Panc1 (cell line): ENCODE measurements at regions not wholly inside any gene's neighbourhood (a gene's known extent, or its start where the extent isn't known, plus 50 kb on each side); places are given as distances from the start of the nearest gene placed in this dataset.
"Not testable (repeated sequence)": the region's sequence is repeated elsewhere in the genome, so short reads cannot be mapped to it uniquely, and the experiment has no call there.

Experiments
- ATAC-seq: fragments of 200-7000 bp; cut with Tn5 transposase; 2 replicates; pipeline ENCODE4 v1.9.1; 2020; ENCODE audit warnings: mild to moderate bottlenecking, moderate library complexity
- BruUV-seq: library from RNA; stranded (reverse); fragments of 400-500 nt; replicated peaks from 2 replicates; lab custom pipeline; 2021; lab: Mats Ljungman, UMichigan
- CTCF ChIA-PET: fragments of 300-600 bp; sonication (Branson Sonifier 250); formaldehyde crosslinking; loops from one replicate; lab custom pipeline; 2022; ENCODE audit warnings: antibody characterized with exemption; lab: Charles Lee
- POLR2A ChIA-PET: fragments of 300-600 bp; sonication (Branson Sonifier 250); formaldehyde crosslinking; loops from one replicate; lab custom pipeline; 2022; ENCODE audit warnings: antibody characterized with exemption; lab: Charles Lee
- DNase-seq: peaks from one replicate; pipeline ENCODE4 v3.0.0-alpha.2; 2010; ENCODE audit warnings: low read depth, low spot score
- H3K27ac ChIP-seq: 2 replicates; pipeline ENCODE4 v1.5.1; 2011; ENCODE audit warnings: mild to moderate bottlenecking, low read length, inconsistent platforms
- H3K27me3 ChIP-seq: fragments of 200-500 bp; sonication (Bioruptor generic); 2 replicates; pipeline ENCODE4 v1.6.0; 2014; ENCODE audit warnings: low read length, inconsistent platforms; ENCODE audit not compliant: control insufficient read depth, insufficient read depth
- H3K36me3 ChIP-seq: fragments of 200-500 bp; sonication (Bioruptor generic); 2 replicates; pipeline ENCODE4 v1.5.1; 2014; ENCODE audit warnings: inconsistent platforms, mild to moderate bottlenecking, low read length, moderate library complexity; ENCODE audit not compliant: control insufficient read depth, insufficient read depth
- H3K4me1 ChIP-seq: 2 replicates; pipeline ENCODE4 v1.5.1; 2011; ENCODE audit warnings: inconsistent platforms, mild to moderate bottlenecking, low read length, moderate library complexity; ENCODE audit not compliant: control insufficient read depth, insufficient read depth
- H3K4me3 ChIP-seq, 2 experiments: 2 replicates each; pipeline ENCODE4 v1.5.1; 2011 to 2012; ENCODE audit warnings: low read depth in 2 of 2, low read length in 2 of 2, mild to moderate bottlenecking in 2 of 2, inconsistent platforms in 1 of 2, moderate library complexity in 1 of 2
- H3K9me3 ChIP-seq: fragments of 200-500 bp; sonication (Bioruptor generic); 2 replicates; pipeline ENCODE4 v1.5.1; 2014; ENCODE audit warnings: low read depth, mild to moderate bottlenecking, inconsistent platforms, low read length, moderate library complexity; ENCODE audit not compliant: control insufficient read depth, insufficient read depth
- in situ Hi-C: cut with HindIII; loops from 2 replicates; pipeline ENCODE4 v1.10.0; 2016; ENCODE audit warnings: low sequenced_read_pairs, low pct_unique_long_range_greater_than_20kb
- intact Hi-C: fragments of 100-400 bp; cut with micrococcal nuclease; formaldehyde crosslinking; loops from one replicate; pipeline ENCODE4 v1.10.0; 2022; ENCODE audit not compliant: unreplicated experiment

DNA sequence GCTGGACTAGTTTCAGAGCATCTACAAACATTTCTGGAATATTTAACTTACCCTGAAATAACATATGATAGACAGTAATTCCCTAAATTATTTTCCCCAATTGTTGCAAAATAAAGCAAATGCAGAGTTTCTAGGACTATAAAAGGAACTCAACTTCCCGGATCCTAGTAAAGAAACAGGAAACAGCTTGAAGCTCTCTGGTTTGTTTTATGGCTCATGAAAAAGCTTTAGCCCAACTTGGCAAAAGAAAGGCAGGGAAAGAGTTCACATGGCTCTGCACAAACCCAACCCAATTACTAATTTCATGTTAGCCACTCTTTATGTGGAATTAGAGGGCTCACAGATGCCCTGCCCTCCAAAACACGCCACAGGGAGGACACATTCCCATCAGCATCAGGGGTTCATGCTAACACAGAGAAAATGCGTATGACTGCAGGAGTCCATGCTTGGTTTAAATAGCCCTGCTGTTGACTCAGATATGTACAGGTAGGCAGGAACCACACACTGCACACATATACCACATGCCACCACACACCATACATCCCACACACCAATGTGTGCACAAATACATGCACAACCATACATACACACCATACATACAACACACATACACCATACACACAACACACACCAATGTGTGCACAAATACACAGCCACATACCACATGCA lies 81.2 kb upstream of the FBXO28 start:
- intact Hi-C loops, H3K4me3 ChIP-seq, H3K36me3 ChIP-seq, CTCF ChIA-PET, H3K27me3 ChIP-seq, H3K27ac ChIP-seq, POLR2A ChIA-PET, DNase-seq, BruUV-seq, H3K4me1 ChIP-seq, in situ Hi-C loops, ATAC-seq, H3K9me3 ChIP-seq: not testable (repeated sequence)

DNA sequence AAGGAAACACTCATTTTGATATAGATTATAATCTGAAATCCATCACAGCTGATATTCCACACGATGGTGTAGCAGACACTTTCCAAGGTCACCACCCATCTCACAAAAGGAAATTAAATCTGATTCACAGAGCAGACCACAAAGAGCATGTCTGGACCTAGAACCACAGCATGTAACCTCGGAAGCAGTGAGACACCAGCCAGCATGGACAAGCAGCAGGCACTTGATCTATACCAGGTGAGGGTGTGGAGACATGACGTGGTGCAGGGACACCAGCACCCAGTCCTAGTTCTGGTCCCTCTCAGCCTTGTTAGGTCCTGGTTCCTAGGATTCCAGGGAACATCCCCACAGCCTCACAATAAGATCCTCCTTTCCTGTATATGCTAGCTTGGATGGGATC lies 81.9 kb upstream of the FBXO28 start:
- H3K27me3 ChIP-seq, H3K4me1 ChIP-seq, intact Hi-C loops, H3K27ac ChIP-seq, H3K4me3 ChIP-seq, BruUV-seq, in situ Hi-C loops, H3K9me3 ChIP-seq, POLR2A ChIA-PET, CTCF ChIA-PET, DNase-seq, H3K36me3 ChIP-seq: not testable (repeated sequence)
- ATAC-seq: 0 out of 2 replicates have a peak, but pooled peaks have one; percentile 29

DNA sequence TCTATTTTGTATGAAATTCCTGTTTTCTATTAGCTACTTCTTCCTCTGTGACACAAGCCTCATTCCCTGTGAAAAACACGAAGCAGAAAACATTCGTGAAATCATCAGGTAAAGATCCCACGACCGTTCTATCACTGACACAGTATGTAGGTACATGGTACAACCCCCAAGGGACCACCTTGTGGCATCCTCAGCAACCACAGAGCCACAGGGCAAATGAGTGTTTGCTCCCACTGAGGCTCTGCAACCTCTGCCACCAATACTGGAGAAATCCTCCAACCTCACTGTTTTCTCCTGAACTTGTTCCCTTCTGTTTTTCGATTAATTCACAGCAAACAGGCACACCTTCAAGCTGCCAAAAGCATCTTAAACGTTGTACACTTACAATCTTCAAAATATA lies 83.7 kb upstream of the FBXO28 start:
- H3K27me3 ChIP-seq, in situ Hi-C loops, BruUV-seq: not testable (repeated sequence)

DNA sequence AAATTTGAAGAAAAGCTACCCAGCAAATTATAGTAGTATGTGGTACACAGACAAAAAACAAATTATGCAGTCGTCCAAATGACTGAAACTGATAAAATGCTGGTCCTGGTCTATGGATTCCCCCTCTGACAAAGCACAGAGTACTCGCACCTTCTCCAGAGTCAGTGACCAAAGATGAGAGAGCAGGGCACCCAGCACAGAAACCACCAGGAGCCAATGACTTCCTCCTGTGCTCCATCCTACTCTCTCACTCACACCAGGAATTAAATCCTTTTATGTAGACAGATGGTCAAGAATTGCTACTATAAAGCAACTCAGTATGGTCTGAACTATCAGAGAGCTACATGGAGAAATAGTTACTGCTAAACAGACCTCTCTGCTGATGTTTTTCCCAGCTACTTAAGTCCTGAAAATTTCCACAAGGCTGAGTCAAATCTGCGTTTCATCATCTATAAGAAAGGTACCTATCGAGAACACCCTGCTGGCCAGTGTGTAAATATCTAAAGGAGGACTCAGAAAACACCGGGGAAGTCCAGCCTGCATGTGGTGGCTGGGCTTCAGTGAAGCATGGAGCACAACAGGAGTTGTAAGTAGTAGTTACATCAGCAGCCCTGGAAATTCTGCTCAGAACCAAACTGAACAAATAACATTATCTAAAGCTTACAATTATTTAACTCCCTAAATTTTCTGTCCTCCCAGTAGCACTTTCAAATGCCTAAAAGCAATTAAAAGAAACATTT lies 84.5 kb upstream of the FBXO28 start:
- H3K27me3 ChIP-seq, in situ Hi-C loops, CTCF ChIA-PET, DNase-seq, H3K36me3 ChIP-seq, H3K9me3 ChIP-seq, POLR2A ChIA-PET, H3K27ac ChIP-seq, BruUV-seq, intact Hi-C loops, H3K4me3 ChIP-seq, H3K4me1 ChIP-seq: not testable (repeated sequence)
- peak; percentile 83 for ATAC-seq

More for the DNA sequence above, 83.7 kb upstream of the FBXO28 start:
- H3K9me3 ChIP-seq, H3K4me3 ChIP-seq, intact Hi-C loops, H3K36me3 ChIP-seq, H3K27ac ChIP-seq, ATAC-seq, CTCF ChIA-PET, H3K4me1 ChIP-seq, POLR2A ChIA-PET, DNase-seq: not testable (repeated sequence)

DNA sequence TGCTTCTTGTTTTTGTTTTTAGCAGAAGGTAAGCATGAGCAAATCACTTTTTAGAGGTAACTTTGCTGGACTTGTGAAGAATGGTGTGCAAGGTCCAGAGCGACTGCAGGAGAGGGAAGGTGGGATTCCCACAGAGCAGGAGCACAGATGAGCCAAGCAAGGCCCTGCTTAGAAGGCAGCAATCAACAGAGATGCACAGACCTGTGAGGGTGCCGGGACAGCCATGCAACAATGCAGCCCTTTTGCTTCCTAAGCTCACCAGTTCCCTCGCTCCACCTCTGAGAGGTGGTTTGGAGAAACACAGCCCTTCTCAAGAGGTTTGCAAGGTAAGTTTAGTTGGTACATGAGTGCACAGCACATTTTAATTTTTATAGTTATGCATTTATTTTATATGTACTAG lies 85.1 kb upstream of the FBXO28 start:
- H3K27me3 ChIP-seq, intact Hi-C loops, ATAC-seq, POLR2A ChIA-PET, H3K4me3 ChIP-seq, H3K27ac ChIP-seq, in situ Hi-C loops, BruUV-seq, CTCF ChIA-PET, H3K36me3 ChIP-seq, DNase-seq, H3K4me1 ChIP-seq, H3K9me3 ChIP-seq: not testable (repeated sequence)

DNA sequence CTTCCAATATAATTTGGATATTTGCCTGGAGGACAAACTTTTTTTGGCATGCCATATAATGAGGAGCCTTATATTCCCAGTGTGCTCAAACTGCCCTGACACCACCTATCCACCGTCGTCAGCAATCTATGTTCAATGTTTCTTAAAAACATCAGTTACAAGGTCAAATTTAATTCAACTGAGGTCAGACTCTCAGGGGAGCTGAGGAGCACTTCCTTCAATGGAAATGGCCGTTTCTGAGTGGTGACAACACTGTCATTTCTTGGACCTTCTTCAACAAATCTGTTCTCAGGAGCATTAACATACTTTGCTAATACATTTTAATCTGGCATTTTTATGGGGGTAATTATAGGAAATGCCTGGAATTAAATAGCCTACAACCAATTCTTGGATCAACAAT lies 90.8 kb upstream of the FBXO28 start:
- BruUV-seq, H3K4me1 ChIP-seq, H3K36me3 ChIP-seq, H3K4me3 ChIP-seq, ATAC-seq, DNase-seq, H3K9me3 ChIP-seq, in situ Hi-C loops, intact Hi-C loops, POLR2A ChIA-PET, H3K27me3 ChIP-seq, CTCF ChIA-PET, H3K27ac ChIP-seq: not testable (repeated sequence)

DNA sequence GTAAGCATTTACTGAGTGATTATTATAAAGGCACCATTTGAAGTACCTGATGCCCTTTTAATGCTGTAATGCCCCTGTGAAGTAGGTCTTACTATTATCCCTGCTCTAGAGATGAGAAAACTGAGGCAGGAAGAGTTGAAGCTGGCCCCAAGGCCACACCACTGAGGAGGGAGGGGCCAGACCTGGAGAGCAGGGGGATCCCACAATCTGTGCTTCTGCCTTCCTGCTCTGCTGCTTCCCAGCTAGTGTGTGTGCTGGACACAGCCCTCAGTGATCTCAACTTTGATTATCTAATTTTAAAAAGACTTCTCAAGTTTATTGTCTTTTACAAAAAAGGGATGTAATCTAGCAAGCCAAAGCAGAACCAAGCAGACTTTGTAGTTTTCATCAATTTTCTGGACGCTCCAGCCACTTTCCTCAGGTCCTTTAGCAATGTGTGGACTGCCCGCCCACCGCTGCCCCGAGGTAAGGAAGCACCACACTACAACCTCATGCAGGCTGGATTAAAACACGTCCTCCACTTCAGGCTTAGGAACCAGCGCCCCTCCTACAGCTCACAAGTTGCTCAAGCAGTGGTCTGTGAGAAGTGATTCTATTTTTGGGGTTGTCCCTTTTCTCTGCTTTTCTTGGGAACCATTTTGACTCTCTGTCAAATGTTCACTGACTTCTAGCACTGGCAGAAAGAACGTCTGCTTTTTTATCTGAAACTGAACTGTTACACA lies 91.5 kb upstream of the FBXO28 start:
- H3K4me1 ChIP-seq, H3K9me3 ChIP-seq, H3K27ac ChIP-seq, CTCF ChIA-PET, H3K36me3 ChIP-seq, POLR2A ChIA-PET, H3K4me3 ChIP-seq, DNase-seq, in situ Hi-C loops, BruUV-seq, ATAC-seq, intact Hi-C loops, H3K27me3 ChIP-seq: not testable (repeated sequence)
